ENCODE measurements at regions not wholly inside any gene's neighbourhood (a gene's known extent, or its start where the extent isn't known, plus 50 kb on each side); places are given as distances from the start of the nearest gene placed in this dataset.
A peak's percentile ranks its signal among the peaks of the same experiment; 100 is the strongest.
"Not testable (repeated sequence)": the region's sequence is repeated elsewhere in the genome, so short reads cannot be mapped to it uniquely, and the experiment has no call there.

GRCh38 chr10:57905861-57906260, 361.8 kb downstream of the IPMK start:
- DNase-seq (ENCODE audit: low read depth, low spot score) = no peak
- no peak overlapping the region for H3K4me3 ChIP-seq (ENCODE audit: low read length)

GRCh38 chr10:57905010-57905409, 362.7 kb downstream of the IPMK start:
- no peak for DNase-seq (ENCODE audit: low read depth, low spot score)
- no peak overlapping the region for H3K4me3 ChIP-seq (ENCODE audit: low read length)

GRCh38 chr10:57898231-57898630, 369.5 kb downstream of the IPMK start:
- DNase-seq (ENCODE audit: low read depth, low spot score) = no peak
- no peak overlapping the region for H3K4me3 ChIP-seq (ENCODE audit: low read length)

- no peak for DNase-seq (ENCODE audit: low read depth, low spot score)
- H3K4me3 ChIP-seq (ENCODE audit: low read length) = no peak overlapping the region
Observed at GRCh38 chr10:57897611-57898010, 370.1 kb downstream of the IPMK start.

- H3K4me3 ChIP-seq (ENCODE audit: low read length) = no peak overlapping the region
Observed at GRCh38 chr10:57894361-57894760, 373.3 kb downstream of the IPMK start.

GRCh38 chr10:57891201-57892006, 376.3 kb downstream of the IPMK start:
- no peak overlapping the region for H3K4me3 ChIP-seq (ENCODE audit: low read length)
- no peak for DNase-seq (ENCODE audit: low read depth, low spot score)

More at GRCh38 chr10:57894361-57894760, 373.3 kb downstream of the IPMK start:
- DNase-seq (ENCODE audit: low read depth, low spot score) = no peak

- DNase-seq (ENCODE audit: low read depth, low spot score) = no peak
Observed at GRCh38 chr10:57890691-57891090, 377.0 kb downstream of the IPMK start.

GRCh38 chr10:57885618-57885968, 382.1 kb downstream of the IPMK start:
- not testable (repeated sequence) for DNase-seq (ENCODE audit: low read depth, low spot score); H3K4me3 ChIP-seq (ENCODE audit: low read length)

More at GRCh38 chr10:57890691-57891090, 377.0 kb downstream of the IPMK start:
- H3K4me3 ChIP-seq (ENCODE audit: low read length) = no peak overlapping the region

GRCh38 chr10:57884965-57885617, 382.6 kb downstream of the IPMK start:
- no peak for DNase-seq (ENCODE audit: low read depth, low spot score)

GRCh38 chr10:57884407-57884806, 383.3 kb downstream of the IPMK start:
- no peak for DNase-seq (ENCODE audit: low read depth, low spot score)
- no peak overlapping the region for H3K4me3 ChIP-seq (ENCODE audit: low read length)

More at GRCh38 chr10:57884965-57885617, 382.6 kb downstream of the IPMK start:
- no peak overlapping the region for H3K4me3 ChIP-seq (ENCODE audit: low read length)

GRCh38 chr10:57880446-57881227, 387.1 kb downstream of the IPMK start:
- no peak for DNase-seq (ENCODE audit: low read depth, low spot score)

GRCh38 chr10:57874810-57875209, 392.9 kb downstream of the IPMK start:
- no peak for DNase-seq (ENCODE audit: low read depth, low spot score)
- no peak overlapping the region for H3K4me3 ChIP-seq (ENCODE audit: low read length)

More at GRCh38 chr10:57880446-57881227, 387.1 kb downstream of the IPMK start:
- H3K4me3 ChIP-seq (ENCODE audit: low read length) = no peak overlapping the region

GRCh38 chr10:57867241-57867640, 400.5 kb downstream of the IPMK start:
- H3K4me3 ChIP-seq (ENCODE audit: low read length) = no peak overlapping the region
- DNase-seq (ENCODE audit: low read depth, low spot score) = no peak

- H3K4me3 ChIP-seq (ENCODE audit: low read length) = no peak overlapping the region
- no peak for DNase-seq (ENCODE audit: low read depth, low spot score)
Observed at GRCh38 chr10:57864765-57865680, 402.7 kb downstream of the IPMK start.

GRCh38 chr10:57849691-57850357, 417.9 kb downstream of the IPMK start:
- DNase-seq (ENCODE audit: low read depth, low spot score) = peak; percentile 1

GRCh38 chr10:57846307-57847065, 421.2 kb downstream of the IPMK start:
- H3K4me3 ChIP-seq (ENCODE audit: low read length) = no peak overlapping the region
- no peak for DNase-seq (ENCODE audit: low read depth, low spot score)

More at GRCh38 chr10:57849691-57850357, 417.9 kb downstream of the IPMK start:
- no peak overlapping the region for H3K4me3 ChIP-seq (ENCODE audit: low read length)

GRCh38 chr10:57844387-57844998, 423.2 kb downstream of the IPMK start:
- no peak for DNase-seq (ENCODE audit: low read depth, low spot score)
- H3K4me3 ChIP-seq (ENCODE audit: low read length) = no peak overlapping the region
